GM18873 (cell line): ENCODE measurements at regions not wholly inside any gene's neighbourhood (a gene's known extent, or its start where the extent isn't known, plus 50 kb on each side); places are given as distances from the start of the nearest gene placed in this dataset.

Source experiments
- ATAC-seq: cut with Tn5 transposase; IDR thresholded peaks from one replicate; pipeline ENCODE4 v1.9.1; 2021; ENCODE audit warnings: mild to moderate bottlenecking, moderate library complexity, moderate number of reproducible peaks; ENCODE audit not compliant: unreplicated experiment, low FRiP score

GRCh38 chr3:160128056-160128455, 97.2 kb upstream of the C3orf80 start:
- ATAC-seq, result no peak

GRCh38 chr3:160129459-160130061, 95.7 kb upstream of the C3orf80 start:
- ATAC-seq, result no peak

GRCh38 chr3:160130071-160130470, 95.2 kb upstream of the C3orf80 start:
- ATAC-seq, result no peak

- ATAC-seq, result no peak
These were observed 94.3 kb upstream of the C3orf80 start for GRCh38 chr3:160130950-160131349.

- no peak for ATAC-seq
These were observed 93.0 kb upstream of the C3orf80 start for GRCh38 chr3:160132226-160132625.

GRCh38 chr3:160133757-160134156, 91.5 kb upstream of the C3orf80 start:
- no peak for ATAC-seq

- ATAC-seq, result no peak
These were observed 90.8 kb upstream of the C3orf80 start for GRCh38 chr3:160134454-160134853.

GRCh38 chr3:160134964-160135363, 90.3 kb upstream of the C3orf80 start:
- no peak for ATAC-seq

GRCh38 chr3:160135851-160136250, 89.4 kb upstream of the C3orf80 start:
- ATAC-seq, result no peak

- ATAC-seq, result no peak
These were observed 88.8 kb upstream of the C3orf80 start for GRCh38 chr3:160136421-160136820.

GRCh38 chr3:160139291-160139690, 85.9 kb upstream of the C3orf80 start:
- no peak for ATAC-seq

- ATAC-seq, result no peak
These were observed 84.5 kb upstream of the C3orf80 start for GRCh38 chr3:160140756-160141155.

- ATAC-seq, result no peak
These were observed 83.6 kb upstream of the C3orf80 start for GRCh38 chr3:160141485-160142185.

GRCh38 chr3:160143482-160143881, 81.7 kb upstream of the C3orf80 start:
- ATAC-seq, result no peak

GRCh38 chr3:160150066-160150465, 75.2 kb upstream of the C3orf80 start:
- ATAC-seq, result no peak

GRCh38 chr3:160150525-160150924, 74.7 kb upstream of the C3orf80 start:
- ATAC-seq, result no peak

GRCh38 chr3:160152638-160153037, 72.6 kb upstream of the C3orf80 start:
- no peak for ATAC-seq

GRCh38 chr3:160154033-160154432, 71.2 kb upstream of the C3orf80 start:
- no peak for ATAC-seq

- ATAC-seq, result no peak
These were observed 70.6 kb upstream of the C3orf80 start for GRCh38 chr3:160154596-160154995.

- no peak for ATAC-seq
These were observed 67.9 kb upstream of the C3orf80 start for GRCh38 chr3:160157321-160157720.

GRCh38 chr3:160159341-160159740, 65.9 kb upstream of the C3orf80 start:
- ATAC-seq, result no peak

- no peak for ATAC-seq
These were observed 65.4 kb upstream of the C3orf80 start for GRCh38 chr3:160159806-160160205.
